OCI-LY1 (cell line): ENCODE measurements at regions not wholly inside any gene's neighbourhood (a gene's known extent, or its start where the extent isn't known, plus 50 kb on each side); places are given as distances from the start of the nearest gene placed in this dataset.

Source experiments
- H2AFZ ChIP-seq: fragments of 200-600 bp; sonication (generic), shearing (Covaris generic); 2 replicates; pipeline ENCODE4 v1.6.0; 2014; ENCODE audit warnings: antibody characterized with exemption, mild to moderate bottlenecking, low read length
- H3F3A ChIP-seq: fragments of 200-600 bp; sonication (generic), shearing (Covaris generic); 2 replicates; pipeline ENCODE4 v1.6.0; 2014; ENCODE audit warnings: mild to moderate bottlenecking, antibody characterized with exemption, low read length, moderate library complexity; ENCODE audit not compliant: insufficient read depth
- H3K27ac ChIP-seq: fragments of 200-600 bp; sonication (generic); 2 replicates; pipeline ENCODE4 v1.5.1; 2014; ENCODE audit warnings: low read length, mixed run types, mild to moderate bottlenecking, low read depth; ENCODE audit not compliant: poor library complexity, severe bottlenecking
- H3K27me3 ChIP-seq: fragments of 200-600 bp; sonication (generic); 2 replicates; pipeline ENCODE4 v1.6.0; 2014; ENCODE audit warnings: antibody characterized with exemption, mild to moderate bottlenecking, low read length, moderate library complexity; ENCODE audit not compliant: insufficient read depth
- H3K36me3 ChIP-seq: fragments of 200-600 bp; sonication (generic); 2 replicates; pipeline ENCODE4 v1.6.1; 2014; ENCODE audit warnings: mild to moderate bottlenecking, antibody characterized with exemption, low read length, moderate library complexity, mixed read lengths; ENCODE audit not compliant: insufficient read depth
- H3K4me1 ChIP-seq: fragments of 200-600 bp; sonication (generic); 2 replicates; pipeline ENCODE4 v1.5.1; 2014; ENCODE audit warnings: mild to moderate bottlenecking, low read length, moderate library complexity; ENCODE audit not compliant: insufficient read depth, severe bottlenecking
- H3K4me2 ChIP-seq: fragments of 200-600 bp; sonication (generic), shearing (Covaris generic); 2 replicates; pipeline ENCODE4 v1.6.1; 2014; ENCODE audit warnings: low read length
- H3K4me3 ChIP-seq: fragments of 200-600 bp; sonication (generic); 2 replicates; pipeline ENCODE4 v1.5.1; 2014; ENCODE audit warnings: low read length, low read depth, mild to moderate bottlenecking, mixed read lengths; ENCODE audit not compliant: poor library complexity, severe bottlenecking
- H3K79me2 ChIP-seq: fragments of 200-600 bp; shearing (Covaris generic); 2 replicates; pipeline ENCODE4 v1.6.1; 2016; ENCODE audit warnings: mixed run types, low read length, mixed read lengths; ENCODE audit not compliant: insufficient read depth
- H3K9ac ChIP-seq: fragments of 200-600 bp; sonication (generic), shearing (Covaris generic); 2 replicates; pipeline ENCODE4 v1.6.1; 2014; ENCODE audit warnings: mild to moderate bottlenecking, low read length, mixed read lengths
- H3K9me2 ChIP-seq: fragments of 200-600 bp; sonication (generic), shearing (Covaris generic); 2 replicates; pipeline ENCODE4 v1.6.1; 2014; ENCODE audit warnings: low read depth, mild to moderate bottlenecking, low read length, mixed read lengths
- H3K9me3 ChIP-seq: fragments of 200-600 bp; shearing (Covaris generic); 2 replicates; pipeline ENCODE4 v1.6.1; 2014; ENCODE audit warnings: low read length, mixed read lengths
- H4K20me1 ChIP-seq: fragments of 200-600 bp; sonication (generic), shearing (Covaris generic); 2 replicates; pipeline ENCODE4 v1.6.0; 2016; ENCODE audit warnings: mild to moderate bottlenecking, low read length; ENCODE audit not compliant: insufficient read depth
- EZH2 ChIP-seq: fragments of 200-600 bp; sonication (generic), shearing (Covaris generic); IDR thresholded peaks from 2 replicates; pipeline ENCODE4 v1.8.0; 2017; ENCODE audit warnings: borderline replicate concordance, mixed run types, mild to moderate bottlenecking, antibody characterized with exemption, low read length, moderate library complexity, mixed read lengths
- TF ChIP-seq, protein P1 (sequence below): fragments of 200-600 bp; sonication (generic), shearing (Covaris generic); IDR thresholded peaks from 2 replicates; pipeline ENCODE4 v1.5.1; 2017; ENCODE audit warnings: mild to moderate bottlenecking, antibody characterized with exemption, low read length, moderate library complexity, mixed read lengths

DNA sequence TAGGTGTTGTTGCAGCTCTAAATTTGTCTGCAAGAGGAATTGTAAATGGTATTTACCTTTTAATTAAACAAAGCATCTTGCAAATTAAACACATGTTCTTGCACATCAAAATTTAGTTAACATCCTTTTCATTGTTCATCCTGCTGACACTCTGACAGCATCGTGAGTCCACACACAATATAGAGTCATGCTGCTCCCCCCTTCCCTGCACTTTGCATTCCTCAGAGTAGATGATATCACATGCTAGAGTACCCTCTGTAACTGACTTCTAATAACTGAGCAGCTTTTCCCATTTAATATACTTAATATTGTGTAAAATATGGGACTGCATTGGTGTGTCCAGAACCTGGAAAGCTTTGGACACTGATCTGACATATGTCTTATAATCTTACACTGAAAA, 138.8 kb upstream of the DPYD start:
- no peak for TF ChIP-seq EZH2
- TF ChIP-seq, protein P1, sequence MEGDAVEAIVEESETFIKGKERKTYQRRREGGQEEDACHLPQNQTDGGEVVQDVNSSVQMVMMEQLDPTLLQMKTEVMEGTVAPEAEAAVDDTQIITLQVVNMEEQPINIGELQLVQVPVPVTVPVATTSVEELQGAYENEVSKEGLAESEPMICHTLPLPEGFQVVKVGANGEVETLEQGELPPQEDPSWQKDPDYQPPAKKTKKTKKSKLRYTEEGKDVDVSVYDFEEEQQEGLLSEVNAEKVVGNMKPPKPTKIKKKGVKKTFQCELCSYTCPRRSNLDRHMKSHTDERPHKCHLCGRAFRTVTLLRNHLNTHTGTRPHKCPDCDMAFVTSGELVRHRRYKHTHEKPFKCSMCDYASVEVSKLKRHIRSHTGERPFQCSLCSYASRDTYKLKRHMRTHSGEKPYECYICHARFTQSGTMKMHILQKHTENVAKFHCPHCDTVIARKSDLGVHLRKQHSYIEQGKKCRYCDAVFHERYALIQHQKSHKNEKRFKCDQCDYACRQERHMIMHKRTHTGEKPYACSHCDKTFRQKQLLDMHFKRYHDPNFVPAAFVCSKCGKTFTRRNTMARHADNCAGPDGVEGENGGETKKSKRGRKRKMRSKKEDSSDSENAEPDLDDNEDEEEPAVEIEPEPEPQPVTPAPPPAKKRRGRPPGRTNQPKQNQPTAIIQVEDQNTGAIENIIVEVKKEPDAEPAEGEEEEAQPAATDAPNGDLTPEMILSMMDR, result no peak
- Histone ChIP-seq H3F3A (no peaks in the 10 kb centered on the region), H2AFZ (no peak overlapping the region), H3K79me2 (no peaks in the 10 kb centered on the region), H3K36me3 (no peaks in the 10 kb centered on the region), H4K20me1 (no peaks in the 10 kb centered on the region), H3K4me2 (no peak overlapping the region), H3K9me3 (no peaks in the 10 kb centered on the region), H3K4me1 (no peaks in the 10 kb centered on the region), H3K9me2 (no peaks in the 10 kb centered on the region), H3K4me3 (no peak overlapping the region), H3K27ac (no peak overlapping the region), H3K27me3 (no peaks in the 10 kb centered on the region), H3K9ac (no peak overlapping the region)

DNA sequence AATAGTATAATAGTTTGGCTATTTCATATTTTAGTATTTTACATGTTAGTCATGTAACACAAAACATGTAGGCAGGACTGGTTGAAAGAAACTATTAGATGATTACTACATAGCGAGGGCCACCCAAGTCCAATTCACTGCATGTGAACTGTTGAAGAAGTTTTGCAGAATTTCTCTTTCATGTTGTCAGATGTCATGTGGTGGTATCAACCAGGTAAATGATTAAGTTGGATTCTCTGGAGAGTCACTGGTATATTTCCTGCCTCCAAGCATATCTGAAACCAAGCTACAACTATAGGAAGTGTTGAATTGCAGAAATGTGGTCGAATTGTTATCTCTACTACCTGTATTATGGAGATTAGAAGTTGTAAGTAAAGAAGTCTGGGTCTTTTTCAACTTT, 137.8 kb upstream of the DPYD start:
- H2AFZ ChIP-seq, result no peak overlapping the region
- H3K9me3 ChIP-seq, result no peaks in the 10 kb centered on the region
- TF ChIP-seq EZH2, result no peak
- TF ChIP-seq, protein P1, result no peak
- no peak overlapping the region for H3K9ac ChIP-seq
- H3K27me3 ChIP-seq, result no peaks in the 10 kb centered on the region
- H3K79me2 ChIP-seq, result no peaks in the 10 kb centered on the region
- no peak overlapping the region for H3K4me3 ChIP-seq
- no peaks in the 10 kb centered on the region for H4K20me1 ChIP-seq
- no peak overlapping the region for H3K27ac ChIP-seq
- H3K9me2 ChIP-seq, result no peaks in the 10 kb centered on the region
- no peaks in the 10 kb centered on the region for H3K4me1 ChIP-seq
- H3K4me2 ChIP-seq, result no peak overlapping the region
- H3F3A ChIP-seq, result no peaks in the 10 kb centered on the region
- no peaks in the 10 kb centered on the region for H3K36me3 ChIP-seq

DNA sequence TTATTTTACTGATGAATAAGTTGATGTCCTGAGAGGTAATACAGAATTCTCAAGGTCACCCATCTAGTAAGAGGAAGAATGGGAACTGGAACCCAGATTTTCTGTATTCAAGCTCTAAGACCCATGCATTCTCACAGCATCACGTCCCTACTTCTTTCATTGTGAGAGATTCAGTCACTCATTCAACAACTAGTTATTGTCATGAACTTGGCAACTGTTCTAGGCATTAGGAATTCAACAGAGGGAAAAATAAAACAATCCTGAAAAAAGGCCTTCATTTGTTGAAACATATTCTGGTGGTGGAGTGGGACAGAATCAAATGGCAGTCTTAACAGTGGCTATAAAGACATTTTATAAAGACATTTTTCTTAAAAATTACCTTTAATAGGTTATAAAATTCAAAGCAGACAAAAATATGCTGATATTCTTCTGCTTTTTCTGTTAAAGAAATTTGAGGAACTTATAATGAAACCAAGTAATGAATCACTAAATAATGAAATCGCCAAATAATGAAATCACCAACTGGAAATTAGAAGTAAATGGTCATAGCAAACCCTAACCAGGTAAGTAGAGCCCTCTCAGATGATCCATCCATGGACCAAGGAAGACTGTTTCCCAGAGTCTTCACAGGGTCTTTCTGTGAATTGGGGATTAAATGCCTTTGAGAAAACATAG, 136.5 kb upstream of the DPYD start:
- no peak overlapping the region for H3K27ac ChIP-seq
- TF ChIP-seq EZH2, result no peak
- TF ChIP-seq, protein P1, result no peak
- no peaks in the 10 kb centered on the region for H3K9me2 ChIP-seq
- H3K4me1 ChIP-seq, result no peaks in the 10 kb centered on the region
- no peak overlapping the region for H3K4me3 ChIP-seq
- H3F3A ChIP-seq, result no peaks in the 10 kb centered on the region
- no peaks in the 10 kb centered on the region for H3K36me3 ChIP-seq
- no peaks in the 10 kb centered on the region for H3K9me3 ChIP-seq
- no peak overlapping the region for H3K9ac ChIP-seq
- no peaks in the 10 kb centered on the region for H3K79me2 ChIP-seq
- H3K27me3 ChIP-seq, result no peaks in the 10 kb centered on the region
- no peak overlapping the region for H2AFZ ChIP-seq
- H3K4me2 ChIP-seq, result no peak overlapping the region
- H4K20me1 ChIP-seq, result no peaks in the 10 kb centered on the region
